Nephron progenitor cell (in vitro differentiated cells): ENCODE measurements at regions not wholly inside any gene's neighbourhood (a gene's known extent, or its start where the extent isn't known, plus 50 kb on each side); places are given as distances from the start of the nearest gene placed in this dataset.

Experiments
- DNase-seq: peaks from one replicate; pipeline ENCODE4 v3.0.0; 2021
- H3K27ac Mint-ChIP-seq: 2 replicates; pipeline ENCODE4 v1.8.0; 2021; ENCODE audit warnings: mild to moderate bottlenecking, moderate library complexity, mixed read lengths
- H3K27me3 Mint-ChIP-seq: 2 replicates; pipeline ENCODE4 v1.8.0; 2021; ENCODE audit warnings: mild to moderate bottlenecking, low read depth, mixed read lengths; ENCODE audit not compliant: poor library complexity
- H3K36me3 Mint-ChIP-seq: 2 replicates; pipeline ENCODE4 v1.8.0; 2021; ENCODE audit warnings: low read depth, mixed read lengths
- H3K4me1 Mint-ChIP-seq: 2 replicates; pipeline ENCODE4 v1.8.0; 2021; ENCODE audit warnings: mixed read lengths
- H3K4me3 Mint-ChIP-seq: 2 replicates; pipeline ENCODE4 v1.8.0; 2021; ENCODE audit warnings: mild to moderate bottlenecking, moderate library complexity, mixed read lengths
- H3K9me3 Mint-ChIP-seq: 2 replicates; pipeline ENCODE4 v1.8.0; 2021; ENCODE audit warnings: mild to moderate bottlenecking, moderate library complexity, mixed read lengths
- CTCF ChIP-seq: fragments of 200-600 bp; sonication (generic); IDR thresholded peaks from 2 replicates; pipeline ENCODE4 v1.5.0; 2021; ENCODE audit warnings: antibody characterized with exemption

- peaks cover 5% of the 10 kb centered on the region for H3K4me1 Mint-ChIP-seq
- DNase-seq = no peak
- no peaks in the 10 kb centered on the region for H3K36me3 Mint-ChIP-seq
- no peak for TF ChIP-seq CTCF
- peaks cover 12% of the 10 kb centered on the region for H3K9me3 Mint-ChIP-seq
- H3K4me3 Mint-ChIP-seq = no peak overlapping the region
- H3K27me3 Mint-ChIP-seq = peaks cover 25% of the 10 kb centered on the region
- peak overlapping the region; percentile 57 for H3K27ac Mint-ChIP-seq
Measured at GRCh38 chr13:111398715-111399299, 78.4 kb downstream of the TEX29 start.

- DNase-seq = no peak
- Mint-ChIP-seq H3K27me3 (peaks cover 25% of the 10 kb centered on the region), H3K4me3 (no peak overlapping the region), H3K36me3 (no peaks in the 10 kb centered on the region), H3K4me1 (peaks cover 5% of the 10 kb centered on the region), H3K27ac (peak overlapping the region; percentile 57), H3K9me3 (peaks cover 12% of the 10 kb centered on the region)
- TF ChIP-seq CTCF = no peak
Measured at GRCh38 chr13:111399334-111399733, 78.9 kb downstream of the TEX29 start.

GRCh38 chr13:111399776-111400538, 79.5 kb downstream of the TEX29 start:
- DNase-seq = no peak
- Mint-ChIP-seq H3K4me3 (no peak overlapping the region), H3K9me3 (peaks cover 7% of the 10 kb centered on the region), H3K36me3 (no peaks in the 10 kb centered on the region), H3K4me1 (peaks cover 5% of the 10 kb centered on the region), H3K27me3 (peaks cover 25% of the 10 kb centered on the region), H3K27ac (no peak overlapping the region)
- no peak for TF ChIP-seq CTCF

GRCh38 chr13:111401151-111401550, 80.7 kb downstream of the TEX29 start:
- no peaks in the 10 kb centered on the region for H3K36me3 Mint-ChIP-seq
- DNase-seq = no peak
- no peaks in the 10 kb centered on the region for H3K9me3 Mint-ChIP-seq
- TF ChIP-seq CTCF = no peak
- H3K27ac Mint-ChIP-seq = peak overlapping the region; percentile 57
- peaks cover 5% of the 10 kb centered on the region for H3K4me1 Mint-ChIP-seq
- H3K4me3 Mint-ChIP-seq = no peak overlapping the region
- peaks cover 32% of the 10 kb centered on the region for H3K27me3 Mint-ChIP-seq

- H3K36me3 Mint-ChIP-seq = no peaks in the 10 kb centered on the region
- H3K4me3 Mint-ChIP-seq = no peak overlapping the region
- peaks cover 36% of the 10 kb centered on the region for H3K27me3 Mint-ChIP-seq
- TF ChIP-seq CTCF = no peak
- no peaks in the 10 kb centered on the region for H3K9me3 Mint-ChIP-seq
- H3K27ac Mint-ChIP-seq = peak overlapping the region; percentile 65
- no peak for DNase-seq
- H3K4me1 Mint-ChIP-seq = peaks cover 5% of the 10 kb centered on the region
Measured at GRCh38 chr13:111401755-111402154, 81.3 kb downstream of the TEX29 start.

GRCh38 chr13:111402441-111402840, 82.0 kb downstream of the TEX29 start:
- TF ChIP-seq CTCF = no peak
- H3K36me3 Mint-ChIP-seq = no peaks in the 10 kb centered on the region
- no peak overlapping the region for H3K4me3 Mint-ChIP-seq
- DNase-seq = no peak
- H3K4me1 Mint-ChIP-seq = peaks cover 5% of the 10 kb centered on the region
- H3K27me3 Mint-ChIP-seq = peaks cover 31% of the 10 kb centered on the region
- no peaks in the 10 kb centered on the region for H3K9me3 Mint-ChIP-seq
- no peak overlapping the region for H3K27ac Mint-ChIP-seq
